Keratinocyte (primary cell): ENCODE measurements at regions not wholly inside any gene's neighbourhood (a gene's known extent, or its start where the extent isn't known, plus 50 kb on each side); places are given as distances from the start of the nearest gene placed in this dataset.

Experiments used
- CTCF ChIP-seq, 3 experiments: IDR thresholded peaks in 1 of 3; conservative IDR thresholded peaks in 1 of 3; optimal IDR thresholded peaks in 1 of 3; 2 replicates in 2 of 3; 3 replicates in 1 of 3; pipeline versions ENCODE3 to v1.5.1; 2011; ENCODE audit warnings: low read length in 3 of 3, mild to moderate bottlenecking in 3 of 3, moderate library complexity in 2 of 3, control low read depth in 1 of 3, inconsistent platforms in 1 of 3; ENCODE audit not compliant: insufficient read depth in 2 of 3; ENCODE audit errors: extremely low read depth in 1 of 3
- EZH2 ChIP-seq: IDR thresholded peaks from one replicate; pipeline ENCODE4 v1.6.1; 2012; ENCODE audit warnings: inconsistent platforms, mild to moderate bottlenecking, low read length, moderate library complexity

GRCh38 chrX:10103023-10103422, 53.8 kb upstream of the CLCN4 start:
- TF ChIP-seq CTCF (optimal IDR thresholded peaks at IDR 0.05 in 1 of 3, IDR thresholded peaks at IDR 0.05 in 1 of 3, conservative IDR thresholded peaks at IDR 0.05 in 1 of 3; ENCODE audit: extremely low read depth in 1 of 3, insufficient read depth in 2 of 3, low read length in 3 of 3): no peak
- no peak for TF ChIP-seq EZH2
